GM23338 (cell line): ENCODE measurements at regions not wholly inside any gene's neighbourhood (a gene's known extent, or its start where the extent isn't known, plus 50 kb on each side); places are given as distances from the start of the nearest gene placed in this dataset.

Source experiments
- ATAC-seq: fragments of 200-7000 bp; cut with Tn5 transposase; 3 replicates; pipeline ENCODE4 v1.9.1; 2020
- DNase-seq: peaks from one replicate; pipeline ENCODE4 v3.0.0-alpha.2; 2015; ENCODE audit warnings: low spot score
- H2AFZ ChIP-seq: fragments of 200-600 bp; sonication (generic); 2 replicates; pipeline ENCODE4 v1.8.0; 2016; ENCODE audit warnings: antibody characterized with exemption, mild to moderate bottlenecking, moderate library complexity
- H3F3A ChIP-seq: fragments of 200-600 bp; sonication (generic); replicated peaks from 2 replicates; pipeline ENCODE4 v1.8.0; 2017; ENCODE audit warnings: antibody characterized with exemption, mixed run types, low read depth
- H3K27ac ChIP-seq: fragments of 200-600 bp; sonication (generic); 2 replicates; pipeline ENCODE4 v1.6.1; 2016; ENCODE audit warnings: low read depth
- H3K27me3 ChIP-seq: fragments of 200-600 bp; sonication (generic); 2 replicates; pipeline ENCODE4 v1.8.0; 2016; ENCODE audit warnings: mild to moderate bottlenecking, mixed run types, moderate library complexity; ENCODE audit not compliant: insufficient read depth
- H3K36me3 ChIP-seq: fragments of 200-600 bp; sonication (generic); 2 replicates; pipeline ENCODE4 v1.8.0; 2016; ENCODE audit warnings: mild to moderate bottlenecking; ENCODE audit not compliant: insufficient read depth
- H3K4me1 ChIP-seq: fragments of 200-600 bp; sonication (generic); 2 replicates; pipeline ENCODE4 v1.8.0; 2016; ENCODE audit warnings: mild to moderate bottlenecking, moderate library complexity; ENCODE audit not compliant: insufficient read depth
- H3K4me2 ChIP-seq: fragments of 200-600 bp; sonication (generic); 2 replicates; pipeline ENCODE4 v1.7.1; 2017; ENCODE audit warnings: mixed run types
- H3K4me3 ChIP-seq: fragments of 200-600 bp; sonication (generic); 2 replicates; pipeline ENCODE4 v1.6.1; 2016; ENCODE audit warnings: mixed run types
- H3K79me2 ChIP-seq: fragments of 200-600 bp; sonication (generic); replicated peaks from 2 replicates; pipeline ENCODE4 v1.8.0; 2017; ENCODE audit warnings: mild to moderate bottlenecking; ENCODE audit not compliant: insufficient read depth
- H3K9me2 ChIP-seq: fragments of 200-600 bp; sonication (generic); 2 replicates; pipeline ENCODE4 v1.8.0; 2017; ENCODE audit not compliant: insufficient read depth
- H4K20me1 ChIP-seq: fragments of 200-600 bp; sonication (generic); replicated peaks from 2 replicates; pipeline ENCODE4 v1.8.0; 2017; ENCODE audit warnings: mild to moderate bottlenecking; ENCODE audit not compliant: insufficient read depth
- H3K27ac Mint-ChIP-seq: 2 replicates; pipeline ENCODE4 v1.8.0; 2020; ENCODE audit warnings: inconsistent platforms, mild to moderate bottlenecking, moderate library complexity, mixed read lengths
- H3K27me3 Mint-ChIP-seq: 3 replicates; pipeline ENCODE4 v1.8.0; 2022; ENCODE audit warnings: low read depth, mild to moderate bottlenecking, moderate library complexity, mixed read lengths, inconsistent platforms; ENCODE audit not compliant: insufficient read depth, poor library complexity
- H3K36me3 Mint-ChIP-seq: 3 replicates; pipeline ENCODE4 v1.8.0; 2021; ENCODE audit warnings: low read depth, mild to moderate bottlenecking, inconsistent platforms, moderate library complexity, mixed read lengths
- H3K4me1 Mint-ChIP-seq: 3 replicates; pipeline ENCODE4 v1.8.0; 2020; ENCODE audit warnings: mild to moderate bottlenecking, inconsistent platforms, mixed read lengths
- H3K4me3 Mint-ChIP-seq: 3 replicates; pipeline ENCODE4 v1.8.0; 2021; ENCODE audit warnings: moderate library complexity, mild to moderate bottlenecking, inconsistent platforms, mixed read lengths
- H3K9me3 Mint-ChIP-seq: 3 replicates; pipeline ENCODE4 v1.8.0; 2020; ENCODE audit warnings: moderate library complexity, mild to moderate bottlenecking, inconsistent platforms, mixed read lengths
- CREB1 ChIP-seq: fragments of 250-450 bp; sonication (Bioruptor Pico); IDR thresholded peaks from 2 replicates; pipeline ENCODE4 v1.5.0; 2020; ENCODE audit warnings: low read depth, mild to moderate bottlenecking, moderate library complexity
- EZH2 ChIP-seq: fragments of 200-600 bp; sonication (generic); IDR thresholded peaks from one replicate; pipeline ENCODE4 v1.8.0; 2017; ENCODE audit warnings: antibody characterized with exemption, mild to moderate bottlenecking, low read depth; ENCODE audit not compliant: unreplicated experiment
- POLR2AphosphoS5 ChIP-seq: IDR thresholded peaks from 2 replicates; pipeline ENCODE4 v1.6.1; 2016; ENCODE audit warnings: antibody characterized with exemption, low read depth
- STAT1 ChIP-seq: IDR thresholded peaks from one replicate; pipeline ENCODE4 v1.6.1; 2016; ENCODE audit warnings: antibody characterized with exemption; ENCODE audit not compliant: unreplicated experiment
- ZNF114 ChIP-seq: fragments of 250-450 bp; sonication (Bioruptor Pico); IDR thresholded peaks from 2 replicates; pipeline ENCODE4 v1.5.0; 2020; ENCODE audit warnings: mild to moderate bottlenecking, moderate library complexity
- ZNF331 ChIP-seq: fragments of 250-450 bp; sonication (Bioruptor Pico); IDR thresholded peaks from 2 replicates; pipeline ENCODE4 v1.5.0; 2020; ENCODE audit warnings: low read depth, mild to moderate bottlenecking, moderate library complexity
- TF ChIP-seq, protein P1 (sequence below): fragments of 250-450 bp; sonication (Bioruptor Pico); IDR thresholded peaks from 2 replicates; pipeline ENCODE4 v1.5.0; 2020; ENCODE audit warnings: mild to moderate bottlenecking, moderate library complexity

GRCh38 chr9:115978091-115978490 is 175.5 kb upstream of the PAPPA start (continued):
- TF ChIP-seq CREB1 (CRISPR knock-in tag), result no peak

DNA sequence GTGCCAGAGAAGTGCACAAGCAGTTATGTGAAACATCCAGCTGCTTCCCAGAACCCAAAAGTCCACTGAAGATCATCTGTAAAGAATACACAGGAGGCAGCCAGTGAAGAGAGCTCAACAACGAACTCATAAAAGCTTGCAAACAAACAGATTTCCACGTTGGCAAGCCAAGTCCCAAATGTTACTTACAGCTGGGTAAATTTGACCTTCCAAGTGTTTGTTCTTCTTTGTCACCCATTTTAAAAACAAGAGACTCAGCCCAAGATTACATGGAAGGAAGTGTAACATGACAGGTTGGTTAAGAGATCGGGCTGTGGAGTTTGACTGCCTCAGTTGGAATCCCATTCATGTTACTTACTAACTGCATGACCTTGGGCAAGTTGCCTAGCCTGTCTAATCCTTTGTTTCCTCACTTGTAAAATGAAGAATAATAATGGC is 174.9 kb upstream of the PAPPA start:
- DNase-seq (no peak), ATAC-seq (no peak)
- TF ChIP-seq, protein P1, sequence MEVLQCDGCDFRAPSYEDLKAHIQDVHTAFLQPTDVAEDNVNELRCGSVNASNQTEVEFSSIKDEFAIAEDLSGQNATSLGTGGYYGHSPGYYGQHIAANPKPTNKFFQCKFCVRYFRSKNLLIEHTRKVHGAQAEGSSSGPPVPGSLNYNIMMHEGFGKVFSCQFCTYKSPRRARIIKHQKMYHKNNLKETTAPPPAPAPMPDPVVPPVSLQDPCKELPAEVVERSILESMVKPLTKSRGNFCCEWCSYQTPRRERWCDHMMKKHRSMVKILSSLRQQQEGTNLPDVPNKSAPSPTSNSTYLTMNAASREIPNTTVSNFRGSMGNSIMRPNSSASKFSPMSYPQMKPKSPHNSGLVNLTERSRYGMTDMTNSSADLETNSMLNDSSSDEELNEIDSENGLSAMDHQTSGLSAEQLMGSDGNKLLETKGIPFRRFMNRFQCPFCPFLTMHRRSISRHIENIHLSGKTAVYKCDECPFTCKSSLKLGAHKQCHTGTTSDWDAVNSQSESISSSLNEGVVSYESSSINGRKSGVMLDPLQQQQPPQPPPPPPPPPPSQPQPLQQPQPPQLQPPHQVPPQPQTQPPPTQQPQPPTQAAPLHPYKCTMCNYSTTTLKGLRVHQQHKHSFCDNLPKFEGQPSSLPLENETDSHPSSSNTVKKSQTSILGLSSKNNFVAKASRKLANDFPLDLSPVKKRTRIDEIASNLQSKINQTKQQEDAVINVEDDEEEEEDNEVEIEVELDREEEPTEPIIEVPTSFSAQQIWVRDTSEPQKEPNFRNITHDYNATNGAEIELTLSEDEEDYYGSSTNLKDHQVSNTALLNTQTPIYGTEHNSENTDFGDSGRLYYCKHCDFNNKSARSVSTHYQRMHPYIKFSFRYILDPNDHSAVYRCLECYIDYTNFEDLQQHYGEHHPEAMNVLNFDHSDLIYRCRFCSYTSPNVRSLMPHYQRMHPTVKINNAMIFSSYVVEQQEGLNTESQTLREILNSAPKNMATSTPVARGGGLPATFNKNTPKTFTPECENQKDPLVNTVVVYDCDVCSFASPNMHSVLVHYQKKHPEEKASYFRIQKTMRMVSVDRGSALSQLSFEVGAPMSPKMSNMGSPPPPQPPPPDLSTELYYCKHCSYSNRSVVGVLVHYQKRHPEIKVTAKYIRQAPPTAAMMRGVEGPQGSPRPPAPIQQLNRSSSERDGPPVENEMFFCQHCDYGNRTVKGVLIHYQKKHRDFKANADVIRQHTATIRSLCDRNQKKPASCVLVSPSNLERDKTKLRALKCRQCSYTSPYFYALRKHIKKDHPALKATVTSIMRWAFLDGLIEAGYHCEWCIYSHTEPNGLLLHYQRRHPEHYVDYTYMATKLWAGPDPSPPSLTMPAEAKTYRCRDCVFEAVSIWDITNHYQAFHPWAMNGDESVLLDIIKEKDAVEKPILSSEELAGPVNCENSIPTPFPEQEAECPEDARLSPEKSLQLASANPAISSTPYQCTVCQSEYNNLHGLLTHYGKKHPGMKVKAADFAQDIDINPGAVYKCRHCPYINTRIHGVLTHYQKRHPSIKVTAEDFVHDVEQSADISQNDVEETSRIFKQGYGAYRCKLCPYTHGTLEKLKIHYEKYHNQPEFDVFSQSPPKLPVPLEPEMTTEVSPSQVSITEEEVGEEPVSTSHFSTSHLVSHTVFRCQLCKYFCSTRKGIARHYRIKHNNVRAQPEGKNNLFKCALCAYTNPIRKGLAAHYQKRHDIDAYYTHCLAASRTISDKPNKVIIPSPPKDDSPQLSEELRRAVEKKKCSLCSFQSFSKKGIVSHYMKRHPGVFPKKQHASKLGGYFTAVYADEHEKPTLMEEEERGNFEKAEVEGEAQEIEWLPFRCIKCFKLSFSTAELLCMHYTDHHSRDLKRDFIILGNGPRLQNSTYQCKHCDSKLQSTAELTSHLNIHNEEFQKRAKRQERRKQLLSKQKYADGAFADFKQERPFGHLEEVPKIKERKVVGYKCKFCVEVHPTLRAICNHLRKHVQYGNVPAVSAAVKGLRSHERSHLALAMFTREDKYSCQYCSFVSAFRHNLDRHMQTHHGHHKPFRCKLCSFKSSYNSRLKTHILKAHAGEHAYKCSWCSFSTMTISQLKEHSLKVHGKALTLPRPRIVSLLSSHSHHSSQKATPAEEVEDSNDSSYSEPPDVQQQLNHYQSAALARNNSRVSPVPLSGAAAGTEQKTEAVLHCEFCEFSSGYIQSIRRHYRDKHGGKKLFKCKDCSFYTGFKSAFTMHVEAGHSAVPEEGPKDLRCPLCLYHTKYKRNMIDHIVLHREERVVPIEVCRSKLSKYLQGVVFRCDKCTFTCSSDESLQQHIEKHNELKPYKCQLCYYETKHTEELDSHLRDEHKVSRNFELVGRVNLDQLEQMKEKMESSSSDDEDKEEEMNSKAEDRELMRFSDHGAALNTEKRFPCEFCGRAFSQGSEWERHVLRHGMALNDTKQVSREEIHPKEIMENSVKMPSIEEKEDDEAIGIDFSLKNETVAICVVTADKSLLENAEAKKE (CRISPR knock-in tag), result no peak
- TF ChIP-seq EZH2, result no peak
- no peak for TF ChIP-seq POLR2AphosphoS5
- no peak for TF ChIP-seq CREB1 (CRISPR knock-in tag)
- TF ChIP-seq STAT1, result no peak
- TF ChIP-seq ZNF114 (CRISPR knock-in tag), result no peak
- no peak for TF ChIP-seq ZNF331 (CRISPR knock-in tag)
- Histone ChIP-seq H3F3A (no peaks in the 10 kb centered on the region), H4K20me1 (no peaks in the 10 kb centered on the region), H3K4me1 (no peaks in the 10 kb centered on the region; the same call in 1 of the 2 replicates), H3K27ac (no peak overlapping the region), H2AFZ (no peak overlapping the region), H3K79me2 (no peaks in the 10 kb centered on the region), H3K27me3 (no peaks in the 10 kb centered on the region), H3K4me3 (no peak overlapping the region), H3K9me2 (0 out of 2 replicates have a peak, but pooled peaks cover 3% of the 10 kb centered on the region), H3K36me3 (no peaks in the 10 kb centered on the region; the same call in 1 of the 2 replicates), H3K4me2 (no peak overlapping the region)
- Mint-ChIP-seq H3K36me3 (no peaks in the 10 kb centered on the region), H3K4me3 (no peak overlapping the region), H3K27ac (no peak overlapping the region), H3K9me3 (no peaks in the 10 kb centered on the region), H3K4me1 (peaks cover 5% of the 10 kb centered on the region; the same call in 2 of the 3 replicates), H3K27me3 (no peaks in the 10 kb centered on the region)
